ENCODE measurements at regions not wholly inside any gene's neighbourhood (a gene's known extent, or its start where the extent isn't known, plus 50 kb on each side); places are given as distances from the start of the nearest gene placed in this dataset.

- ATAC-seq, result no peak
- TF ChIP-seq ZC3H10 (CRISPR knock-in tag; IDR thresholded peaks at IDR 0.05) (no peak), ZFP3 (CRISPR knock-in tag; IDR thresholded peaks at IDR 0.05) (no peak), TSHZ2 (CRISPR knock-in tag; IDR thresholded peaks at IDR 0.05) (no peak)
Observed at GRCh38 chr9:118575341-118576070, 793.7 kb downstream of the BRINP1 start.

- no peak for TF ChIP-seq RARB (CRISPR knock-in tag; IDR thresholded peaks at IDR 0.05)
- no peak for TF ChIP-seq ZNF565 (CRISPR knock-in tag; conservative IDR thresholded peaks at IDR 0.05; ENCODE audit: low read depth)
- TF ChIP-seq OSR1 (CRISPR knock-in tag; IDR thresholded peaks at IDR 0.05), result no peak
- TF ChIP-seq SNAI2 (CRISPR knock-in tag; IDR thresholded peaks at IDR 0.05), result no peak
- no peak for TF ChIP-seq ZNF70 (CRISPR knock-in tag; IDR thresholded peaks at IDR 0.05)
- TF ChIP-seq ZFP3 (CRISPR knock-in tag; IDR thresholded peaks at IDR 0.05), result no peak
- TF ChIP-seq POU6F1 (CRISPR knock-in tag; IDR thresholded peaks at IDR 0.05; ENCODE audit: borderline replicate concordance, low read depth), result no peak
- TF ChIP-seq ESRRG (CRISPR knock-in tag; IDR thresholded peaks at IDR 0.05), result no peak
- no peak for TF ChIP-seq CSDC2 (CRISPR knock-in tag; IDR thresholded peaks at IDR 0.05)
- no peak for TF ChIP-seq TCF4 (CRISPR knock-in tag; IDR thresholded peaks at IDR 0.05; ENCODE audit: borderline replicate concordance)
- TF ChIP-seq ZNF8 (CRISPR knock-in tag; IDR thresholded peaks at IDR 0.05), result no peak
- no peak for TF ChIP-seq GLIS3 (CRISPR knock-in tag; IDR thresholded peaks at IDR 0.05)
- TF ChIP-seq ISL1 (CRISPR knock-in tag; IDR thresholded peaks at IDR 0.05), result no peak
- no peak for TF ChIP-seq ARNTL (CRISPR knock-in tag; IDR thresholded peaks at IDR 0.05; ENCODE audit: borderline replicate concordance, low read depth)
- TF ChIP-seq BACH2 (CRISPR knock-in tag; IDR thresholded peaks at IDR 0.05; ENCODE audit: borderline replicate concordance), result no peak
Observed at GRCh38 chr9:118577121-118577520, 792.1 kb downstream of the BRINP1 start.

GRCh38 chr9:118578467-118578866 lies 790.8 kb downstream of the BRINP1 start:
- no peak for TF ChIP-seq PATZ1 (CRISPR knock-in tag; IDR thresholded peaks at IDR 0.05; ENCODE audit: borderline replicate concordance)
- no peak for TF ChIP-seq CSDC2 (CRISPR knock-in tag; IDR thresholded peaks at IDR 0.05)
- TF ChIP-seq ESRRG (CRISPR knock-in tag; IDR thresholded peaks at IDR 0.05), result no peak
- no peak for ATAC-seq

More at GRCh38 chr9:118577121-118577520, 792.1 kb downstream of the BRINP1 start:
- no peak for ATAC-seq

GRCh38 chr9:118583414-118583813 lies 785.8 kb downstream of the BRINP1 start:
- TF ChIP-seq OSR1 (CRISPR knock-in tag; IDR thresholded peaks at IDR 0.05) (no peak), RARB (CRISPR knock-in tag; IDR thresholded peaks at IDR 0.05) (no peak), POU6F1 (CRISPR knock-in tag; IDR thresholded peaks at IDR 0.05; ENCODE audit: borderline replicate concordance, low read depth) (no peak), BACH2 (CRISPR knock-in tag; IDR thresholded peaks at IDR 0.05; ENCODE audit: borderline replicate concordance) (no peak), TOX (CRISPR knock-in tag; IDR thresholded peaks at IDR 0.05; ENCODE audit: borderline replicate concordance) (no peak), ESRRG (CRISPR knock-in tag; IDR thresholded peaks at IDR 0.05) (no peak), CSRNP3 (CRISPR knock-in tag; IDR thresholded peaks at IDR 0.05) (no peak), TSHZ2 (CRISPR knock-in tag; IDR thresholded peaks at IDR 0.05) (no peak)
- ATAC-seq, result no peak
